Endodermal cell (in vitro differentiated cells): ENCODE measurements at regions not wholly inside any gene's neighbourhood (a gene's known extent, or its start where the extent isn't known, plus 50 kb on each side); places are given as distances from the start of the nearest gene placed in this dataset.
"Not testable (repeated sequence)": the region's sequence is repeated elsewhere in the genome, so short reads cannot be mapped to it uniquely, and the experiment has no call there.

Experiments used
- DNase-seq: peaks from one replicate; pipeline ENCODE4 v3.0.0-alpha.2; 2017
- H3K27ac ChIP-seq: 2 replicates; pipeline ENCODE4 v1.5.1; 2013; ENCODE audit warnings: mild to moderate bottlenecking, low read depth, low read length, moderate library complexity
- H3K27me3 ChIP-seq: 2 replicates; pipeline ENCODE4 v1.6.1; 2013; ENCODE audit warnings: mild to moderate bottlenecking, low read length, moderate library complexity; ENCODE audit not compliant: insufficient read depth, control insufficient read depth, poor library complexity, severe bottlenecking
- H3K36me3 ChIP-seq: 2 replicates; pipeline ENCODE4 v1.7.0; 2013; ENCODE audit warnings: mild to moderate bottlenecking, low read length, moderate library complexity; ENCODE audit not compliant: control insufficient read depth, insufficient read depth
- H3K4me1 ChIP-seq: one replicate; pipeline ENCODE4 v1.7.0; 2013; ENCODE audit warnings: low read length; ENCODE audit not compliant: control insufficient read depth, insufficient read depth
- H3K4me3 ChIP-seq: 2 replicates; pipeline ENCODE4 v1.5.1; 2013; ENCODE audit warnings: mild to moderate bottlenecking, low read length, moderate library complexity
- H3K9ac ChIP-seq: 2 replicates; pipeline ENCODE4 v1.6.1; 2013; ENCODE audit warnings: mild to moderate bottlenecking, low read length, moderate library complexity; ENCODE audit not compliant: poor library complexity, severe bottlenecking; ENCODE audit errors: extremely low read depth
- H3K9me3 ChIP-seq: 2 replicates; pipeline ENCODE4 v1.6.1; 2013; ENCODE audit warnings: mild to moderate bottlenecking, low read length, moderate library complexity; ENCODE audit not compliant: control insufficient read depth
- H3K27ac Mint-ChIP-seq: 2 replicates; pipeline ENCODE4 v1.8.0; 2020; ENCODE audit warnings: mixed read lengths
- H3K27me3 Mint-ChIP-seq: 2 replicates; pipeline ENCODE4 v1.8.0; 2021; ENCODE audit warnings: mild to moderate bottlenecking, mixed read lengths; ENCODE audit not compliant: insufficient read depth
- H3K36me3 Mint-ChIP-seq: 2 replicates; pipeline ENCODE4 v1.8.0; 2020; ENCODE audit warnings: low read depth, mixed read lengths
- H3K4me1 Mint-ChIP-seq: 2 replicates; pipeline ENCODE4 v1.8.0; 2020; ENCODE audit warnings: mixed read lengths
- H3K4me3 Mint-ChIP-seq: 2 replicates; pipeline ENCODE4 v1.8.0; 2020; ENCODE audit warnings: mild to moderate bottlenecking, moderate library complexity, mixed read lengths
- H3K9me3 Mint-ChIP-seq: 2 replicates; pipeline ENCODE4 v1.8.0; 2020; ENCODE audit warnings: mild to moderate bottlenecking, mixed read lengths
- WGBS, 2 experiments: methylation state at CpG; one replicate each; pipeline versions ENCODE4 v1.1.5 to v1.1.7; 2013; ENCODE audit warnings: missing lambda C conversion rate in 2 of 2, mixed read lengths in 1 of 2; ENCODE audit not compliant: insufficient coverage in 1 of 2, insufficient read length in 1 of 2; 5-methylcytosine and 5-hydroxymethylcytosine counted together
- TF ChIP-seq, protein P1 (sequence below): fragments of 200-600 bp; sonication (generic); conservative IDR thresholded peaks from 2 replicates; pipeline ENCODE4 v1.5.0; 2021; ENCODE audit warnings: antibody characterized with exemption, mild to moderate bottlenecking

GRCh38 chr9:110021891-110022290, 186.1 kb downstream of the C9orf152 start:
- no peaks in the 10 kb centered on the region for H3K27me3 ChIP-seq
- no peak overlapping the region for H3K9ac ChIP-seq
- H3K36me3 ChIP-seq: no peaks in the 10 kb centered on the region
- H3K9me3 ChIP-seq: no peaks in the 10 kb centered on the region
- H3K27ac ChIP-seq: no peak overlapping the region
- no peak overlapping the region for H3K4me3 ChIP-seq
- H3K4me1 ChIP-seq: no peaks in the 10 kb centered on the region
- TF ChIP-seq, protein P1, sequence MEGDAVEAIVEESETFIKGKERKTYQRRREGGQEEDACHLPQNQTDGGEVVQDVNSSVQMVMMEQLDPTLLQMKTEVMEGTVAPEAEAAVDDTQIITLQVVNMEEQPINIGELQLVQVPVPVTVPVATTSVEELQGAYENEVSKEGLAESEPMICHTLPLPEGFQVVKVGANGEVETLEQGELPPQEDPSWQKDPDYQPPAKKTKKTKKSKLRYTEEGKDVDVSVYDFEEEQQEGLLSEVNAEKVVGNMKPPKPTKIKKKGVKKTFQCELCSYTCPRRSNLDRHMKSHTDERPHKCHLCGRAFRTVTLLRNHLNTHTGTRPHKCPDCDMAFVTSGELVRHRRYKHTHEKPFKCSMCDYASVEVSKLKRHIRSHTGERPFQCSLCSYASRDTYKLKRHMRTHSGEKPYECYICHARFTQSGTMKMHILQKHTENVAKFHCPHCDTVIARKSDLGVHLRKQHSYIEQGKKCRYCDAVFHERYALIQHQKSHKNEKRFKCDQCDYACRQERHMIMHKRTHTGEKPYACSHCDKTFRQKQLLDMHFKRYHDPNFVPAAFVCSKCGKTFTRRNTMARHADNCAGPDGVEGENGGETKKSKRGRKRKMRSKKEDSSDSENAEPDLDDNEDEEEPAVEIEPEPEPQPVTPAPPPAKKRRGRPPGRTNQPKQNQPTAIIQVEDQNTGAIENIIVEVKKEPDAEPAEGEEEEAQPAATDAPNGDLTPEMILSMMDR: no peak
- no peak overlapping the region for H3K27ac Mint-ChIP-seq
- no peaks in the 10 kb centered on the region for H3K36me3 Mint-ChIP-seq
- DNase-seq: no peak
- no peaks in the 10 kb centered on the region for H3K9me3 Mint-ChIP-seq
- no peaks in the 10 kb centered on the region for H3K4me1 Mint-ChIP-seq
- no peaks in the 10 kb centered on the region for H3K27me3 Mint-ChIP-seq
- H3K4me3 Mint-ChIP-seq: no peak overlapping the region
- WGBS, 2 experiments: 100% methylated on average over 2 of the region's 2 CpGs; no CpG with 5 or more reads in 1 of the 2 experiments

DNA sequence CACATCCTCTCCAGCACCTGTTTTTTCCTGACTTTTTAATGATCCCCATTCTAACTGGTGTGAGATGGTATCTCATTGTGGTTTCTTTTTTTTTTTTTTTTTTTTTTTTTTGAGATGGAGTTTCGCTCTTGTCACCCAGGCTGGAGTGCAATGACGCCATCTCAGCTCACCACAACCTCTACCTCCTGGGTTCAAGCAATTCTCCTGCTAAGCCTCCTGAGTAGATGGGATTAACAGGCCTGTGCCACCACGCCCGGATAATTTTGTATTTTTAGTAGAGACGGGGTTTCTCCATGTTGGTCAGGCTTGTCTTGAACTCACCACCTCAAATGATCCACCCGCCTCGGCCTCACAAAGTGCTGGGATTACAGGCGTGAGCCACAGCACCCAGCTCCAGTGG, 184.7 kb downstream of the C9orf152 start:
- H3K4me3 Mint-ChIP-seq, DNase-seq, H3K4me3 ChIP-seq, H3K36me3 ChIP-seq, H3K36me3 Mint-ChIP-seq, H3K27me3 Mint-ChIP-seq, H3K9me3 Mint-ChIP-seq, H3K27ac Mint-ChIP-seq, H3K9ac ChIP-seq, H3K4me1 Mint-ChIP-seq, H3K27me3 ChIP-seq, H3K4me1 ChIP-seq, H3K27ac ChIP-seq, H3K9me3 ChIP-seq: not testable (repeated sequence)
- 94 to 100% methylated on average over 3 to 8 of the region's 8 CpGs for WGBS, 2 experiments

- no peaks in the 10 kb centered on the region for H3K9me3 Mint-ChIP-seq
- no peak overlapping the region for H3K4me3 Mint-ChIP-seq
- H3K36me3 Mint-ChIP-seq: no peaks in the 10 kb centered on the region
- no peak overlapping the region for H3K27ac Mint-ChIP-seq
- peaks cover 6% of the 10 kb centered on the region for H3K4me1 Mint-ChIP-seq
- 78 to 93% methylated on average over 1 to 4 of the region's 4 CpGs for whole genome bisulfite sequencing, 2 experiments
- H3K27ac ChIP-seq: no peak overlapping the region
- H3K27me3 Mint-ChIP-seq: no peaks in the 10 kb centered on the region
- H3K9me3 ChIP-seq: no peaks in the 10 kb centered on the region
- TF ChIP-seq, protein P1: no peak
- no peak overlapping the region for H3K4me3 ChIP-seq
- H3K36me3 ChIP-seq: no peaks in the 10 kb centered on the region
- no peaks in the 10 kb centered on the region for H3K4me1 ChIP-seq
- DNase-seq: no peak
- no peaks in the 10 kb centered on the region for H3K27me3 ChIP-seq
- H3K9ac ChIP-seq: no peak overlapping the region
Measured at GRCh38 chr9:110025551-110026170, 182.3 kb downstream of the C9orf152 start.

DNA sequence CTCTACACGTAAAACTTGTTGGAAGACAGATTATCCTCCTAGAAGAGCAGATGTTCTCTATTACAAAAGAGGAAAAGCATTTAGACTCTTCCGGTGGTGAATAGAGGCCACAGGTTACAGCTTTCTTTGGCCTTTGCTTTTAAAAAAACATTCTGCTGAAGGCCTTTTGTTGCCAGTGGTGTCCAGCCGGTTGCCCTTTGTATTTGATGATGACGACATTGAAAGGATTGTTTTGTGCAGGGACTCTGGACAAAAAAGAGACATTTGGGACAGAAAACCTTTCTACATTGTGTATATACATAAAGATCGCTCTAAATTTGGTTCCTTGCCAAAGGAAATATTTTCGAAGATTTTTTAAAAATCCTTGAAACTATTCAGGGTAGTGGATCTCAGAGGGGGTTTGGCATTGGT, 180.3 kb downstream of the C9orf152 start:
- H3K27me3 Mint-ChIP-seq: no peaks in the 10 kb centered on the region
- no peak overlapping the region for H3K27ac Mint-ChIP-seq
- Histone ChIP-seq H3K4me3 (no peak overlapping the region), H3K27me3 (no peaks in the 10 kb centered on the region), H3K9ac (no peak overlapping the region), H3K4me1 (no peaks in the 10 kb centered on the region), H3K36me3 (no peaks in the 10 kb centered on the region), H3K9me3 (no peaks in the 10 kb centered on the region), H3K27ac (peak overlapping the region; percentile 92)
- H3K4me1 Mint-ChIP-seq: peaks cover 6% of the 10 kb centered on the region
- no peak overlapping the region for H3K4me3 Mint-ChIP-seq
- TF ChIP-seq, protein P1: no peak
- no peak for DNase-seq
- H3K9me3 Mint-ChIP-seq: no peaks in the 10 kb centered on the region
- WGBS, 2 experiments: 47 to 68% methylated on average over 5 to 6 of the region's 6 CpGs
- H3K36me3 Mint-ChIP-seq: no peaks in the 10 kb centered on the region
